GM13977 (cell line): ENCODE measurements at regions not wholly inside any gene's neighbourhood (a gene's known extent, or its start where the extent isn't known, plus 50 kb on each side); places are given as distances from the start of the nearest gene placed in this dataset.

ENCODE experiments used
- DNase-seq: peaks from one replicate; pipeline ENCODE4 v3.0.0; 2012; ENCODE audit warnings: low spot score
- CTCF ChIP-seq: IDR thresholded peaks from 2 replicates; pipeline ENCODE4 v1.5.1; 2012; ENCODE audit warnings: mild to moderate bottlenecking, control low read depth; ENCODE audit not compliant: insufficient read depth; ENCODE audit errors: extremely low read depth, missing control alignments
- in situ Hi-C: fragments of 300-500 bp; cut with MboI; formaldehyde crosslinking; loops from one replicate; pipeline ENCODE4 v1.12.0; 2022; ENCODE audit warnings: low sequenced_read_pairs, low pct_unique_long_range_greater_than_20kb, mixed read lengths, inconsistent platforms; ENCODE audit not compliant: unreplicated experiment

- in situ Hi-C loops = no loop called here
- TF ChIP-seq CTCF = no peak
These were observed 248.6 kb upstream of the DAPK1 start for GRCh38 chr9:87249029-87249428.

DNA sequence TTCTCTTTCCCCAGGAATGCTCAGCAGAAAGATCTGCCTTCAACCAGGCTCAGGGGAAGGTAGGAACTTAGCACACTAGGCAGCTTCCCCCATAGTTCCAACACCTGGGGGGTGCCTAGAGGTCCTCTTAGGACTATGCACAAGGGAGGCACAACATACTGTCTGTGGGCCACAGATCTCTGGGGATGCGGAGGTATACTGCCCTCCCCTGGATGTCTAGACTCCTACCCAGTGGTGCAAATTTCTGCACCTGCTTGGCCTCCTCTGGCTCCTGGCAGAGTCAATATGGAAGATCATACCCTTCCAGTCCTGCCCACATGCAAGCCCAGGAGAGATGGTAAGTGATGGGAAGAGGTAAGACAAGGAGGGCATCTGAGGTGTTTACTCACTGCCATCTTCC, 247.5 kb upstream of the DAPK1 start:
- TF ChIP-seq CTCF = no peak
- in situ Hi-C loops = no loop called here
- DNase-seq = no peak

More at GRCh38 chr9:87249029-87249428, 248.6 kb upstream of the DAPK1 start:
- no peak for DNase-seq

- TF ChIP-seq CTCF = no peak
- no peak for DNase-seq
- in situ Hi-C loops = no loop called here
These were observed 242.1 kb upstream of the DAPK1 start for GRCh38 chr9:87255431-87256155.

- in situ Hi-C loops = no loop called here
- DNase-seq = no peak
- no peak for TF ChIP-seq CTCF
These were observed 240.7 kb upstream of the DAPK1 start for GRCh38 chr9:87256973-87257372.

- in situ Hi-C loops = no loop called here
- no peak for TF ChIP-seq CTCF
- no peak for DNase-seq
These were observed 237.8 kb upstream of the DAPK1 start for GRCh38 chr9:87259543-87260518.

DNA sequence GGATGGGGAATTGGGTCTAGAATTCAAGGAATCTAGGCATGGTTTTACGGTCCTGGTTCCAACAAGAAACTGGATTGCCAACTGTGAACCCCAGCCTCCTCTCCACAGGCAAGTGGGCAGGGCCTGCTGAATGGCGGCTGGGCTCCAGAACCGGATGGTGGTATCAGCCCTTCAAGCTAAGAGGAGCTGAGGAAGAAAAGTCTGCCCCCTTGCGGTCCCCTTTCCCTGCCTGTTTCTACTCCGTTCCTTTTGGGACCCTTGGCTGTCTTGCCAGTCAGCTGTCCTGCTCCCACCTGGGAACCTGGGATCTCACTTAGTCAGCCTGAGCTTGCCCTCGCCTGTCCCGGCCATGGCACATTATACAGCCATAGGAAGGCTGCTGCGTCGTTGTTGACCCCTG, 234.4 kb upstream of the DAPK1 start:
- no peak for DNase-seq
- in situ Hi-C loops = no loop called here
- TF ChIP-seq CTCF = no peak
